Progenitor cell of endocrine pancreas (in vitro differentiated cells): ENCODE measurements at regions not wholly inside any gene's neighbourhood (a gene's known extent, or its start where the extent isn't known, plus 50 kb on each side); places are given as distances from the start of the nearest gene placed in this dataset.

Experiments used
- DNase-seq: peaks from one replicate; pipeline ENCODE4 v3.0.0; 2021; ENCODE audit warnings: low spot score; ENCODE audit not compliant: unreplicated experiment
- H3K27ac Mint-ChIP-seq: 2 replicates; pipeline ENCODE4 v1.8.0; 2021; ENCODE audit warnings: mild to moderate bottlenecking, moderate library complexity, mixed read lengths
- H3K27me3 Mint-ChIP-seq: 2 replicates; pipeline ENCODE4 v1.8.0; 2021; ENCODE audit warnings: mixed read lengths
- H3K36me3 Mint-ChIP-seq: 2 replicates; pipeline ENCODE4 v1.8.0; 2022; ENCODE audit warnings: mixed read lengths; ENCODE audit not compliant: insufficient read depth
- H3K4me1 Mint-ChIP-seq: 2 replicates; pipeline ENCODE4 v1.8.0; 2021; ENCODE audit warnings: low read depth, mixed read lengths
- H3K4me3 Mint-ChIP-seq: 2 replicates; pipeline ENCODE4 v1.8.0; 2021; ENCODE audit warnings: low read depth, mild to moderate bottlenecking, moderate library complexity, mixed read lengths
- H3K9me3 Mint-ChIP-seq: 2 replicates; pipeline ENCODE4 v1.8.0; 2021; ENCODE audit warnings: low read depth, mixed read lengths
- CTCF ChIP-seq: fragments of 200-600 bp; sonication (generic); IDR thresholded peaks from one replicate; pipeline ENCODE4 v1.5.0; 2021; ENCODE audit warnings: antibody characterized with exemption, mild to moderate bottlenecking; ENCODE audit not compliant: unreplicated experiment

DNA sequence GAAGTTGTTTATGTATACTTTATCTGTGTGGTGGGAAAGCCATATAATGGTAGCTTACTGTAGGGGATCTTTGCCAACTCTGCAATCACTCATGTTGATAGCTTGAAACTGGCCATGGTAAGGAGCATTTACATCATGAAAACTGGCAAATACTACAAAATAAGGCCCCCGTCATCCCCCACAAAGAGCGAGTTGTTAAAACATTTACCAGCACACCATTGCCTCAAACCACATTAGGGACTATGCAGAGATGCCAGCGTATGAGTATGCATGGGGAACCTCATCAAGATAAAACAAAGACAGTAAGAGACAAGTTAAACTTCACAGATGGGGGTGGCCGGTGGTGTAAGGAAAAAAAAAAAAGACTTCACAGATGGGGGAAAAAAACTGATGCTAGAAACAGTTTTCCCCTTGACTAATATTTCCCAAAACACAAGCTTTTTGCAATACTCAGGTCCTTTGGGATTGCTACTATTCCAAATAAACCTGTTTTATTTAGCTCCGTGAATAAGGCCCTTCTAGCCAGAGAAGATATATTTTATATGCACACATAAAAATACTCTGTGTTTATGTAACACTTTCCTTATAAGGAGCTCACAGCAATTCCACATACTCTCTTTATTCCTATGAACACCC lies 70.6 kb upstream of the SERP2 start:
- Mint-ChIP-seq H3K27me3 (peaks cover 7% of the 10 kb centered on the region), H3K9me3 (no peaks in the 10 kb centered on the region), H3K4me3 (no peak overlapping the region), H3K36me3 (no peaks in the 10 kb centered on the region), H3K27ac (no peak overlapping the region), H3K4me1 (peaks cover 29% of the 10 kb centered on the region)
- no peak for TF ChIP-seq CTCF
- no peak for DNase-seq

DNA sequence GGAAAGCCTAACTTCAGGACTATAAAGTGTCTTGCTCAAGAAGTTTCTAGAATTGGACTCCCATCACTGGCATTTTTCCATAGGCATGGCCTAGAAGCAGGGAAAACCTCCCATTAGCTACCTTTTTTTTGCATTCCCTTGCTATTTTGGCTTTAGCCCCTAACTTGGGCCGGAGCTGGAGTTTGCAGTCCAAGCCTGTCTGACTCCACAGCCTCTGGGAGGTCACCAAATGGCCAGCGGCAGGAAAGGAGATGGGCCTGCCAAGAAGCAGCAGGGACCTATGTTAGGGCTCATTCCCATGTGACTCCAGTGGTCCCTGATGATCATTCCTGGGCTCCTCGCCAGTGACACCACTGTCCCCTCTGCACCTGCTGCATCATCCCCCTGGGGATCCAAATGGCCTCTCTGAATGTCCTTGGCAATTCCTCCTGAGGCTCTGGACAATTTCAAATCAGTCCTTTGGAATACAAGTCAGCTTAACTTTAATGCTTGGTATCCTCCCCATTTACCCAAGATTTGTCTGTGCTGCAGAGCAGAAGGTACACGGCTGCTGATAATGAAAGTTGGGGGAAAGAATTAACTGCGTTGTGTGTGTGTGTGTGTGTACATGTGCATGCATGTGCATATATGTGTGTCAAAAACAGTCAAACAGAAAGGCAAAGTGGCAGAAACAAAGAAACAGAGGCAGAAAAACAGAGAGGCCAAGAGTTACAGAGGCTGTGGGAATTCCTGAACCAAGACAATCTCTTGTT lies 69.8 kb upstream of the SERP2 start:
- Mint-ChIP-seq H3K4me3 (no peak overlapping the region), H3K27me3 (peaks cover 11% of the 10 kb centered on the region), H3K27ac (no peak overlapping the region), H3K9me3 (no peaks in the 10 kb centered on the region), H3K36me3 (no peaks in the 10 kb centered on the region), H3K4me1 (peaks cover 29% of the 10 kb centered on the region)
- DNase-seq: no peak
- TF ChIP-seq CTCF: no peak

- no peak for DNase-seq
- peaks cover 15% of the 10 kb centered on the region for H3K27me3 Mint-ChIP-seq
- TF ChIP-seq CTCF: no peak
Observed at GRCh38 chr13:44304433-44304725, 69.2 kb upstream of the SERP2 start.

GRCh38 chr13:44305286-44305685 lies 68.3 kb upstream of the SERP2 start:
- Mint-ChIP-seq H3K4me3 (no peak overlapping the region), H3K4me1 (peaks cover 29% of the 10 kb centered on the region), H3K9me3 (no peaks in the 10 kb centered on the region), H3K27ac (no peak overlapping the region), H3K36me3 (no peaks in the 10 kb centered on the region), H3K27me3 (peaks cover 16% of the 10 kb centered on the region)
- DNase-seq: no peak
- TF ChIP-seq CTCF: no peak

More at GRCh38 chr13:44304433-44304725, 69.2 kb upstream of the SERP2 start:
- Mint-ChIP-seq H3K27ac (no peak overlapping the region), H3K36me3 (no peaks in the 10 kb centered on the region), H3K9me3 (no peaks in the 10 kb centered on the region), H3K4me1 (peaks cover 29% of the 10 kb centered on the region), H3K4me3 (no peak overlapping the region)

- H3K9me3 Mint-ChIP-seq: no peaks in the 10 kb centered on the region
- no peak for TF ChIP-seq CTCF
- H3K4me3 Mint-ChIP-seq: no peak overlapping the region
- peaks cover 27% of the 10 kb centered on the region for H3K4me1 Mint-ChIP-seq
- DNase-seq: no peak
- H3K36me3 Mint-ChIP-seq: no peaks in the 10 kb centered on the region
- H3K27me3 Mint-ChIP-seq: peaks cover 16% of the 10 kb centered on the region
- no peak overlapping the region for H3K27ac Mint-ChIP-seq
Observed at GRCh38 chr13:44305917-44306370, 67.7 kb upstream of the SERP2 start.
